ENCODE measurements at regions not wholly inside any gene's neighbourhood (a gene's known extent, or its start where the extent isn't known, plus 50 kb on each side); places are given as distances from the start of the nearest gene placed in this dataset.
"Not testable (repeated sequence)": the region's sequence is repeated elsewhere in the genome, so short reads cannot be mapped to it uniquely, and the experiment has no call there.

DNA sequence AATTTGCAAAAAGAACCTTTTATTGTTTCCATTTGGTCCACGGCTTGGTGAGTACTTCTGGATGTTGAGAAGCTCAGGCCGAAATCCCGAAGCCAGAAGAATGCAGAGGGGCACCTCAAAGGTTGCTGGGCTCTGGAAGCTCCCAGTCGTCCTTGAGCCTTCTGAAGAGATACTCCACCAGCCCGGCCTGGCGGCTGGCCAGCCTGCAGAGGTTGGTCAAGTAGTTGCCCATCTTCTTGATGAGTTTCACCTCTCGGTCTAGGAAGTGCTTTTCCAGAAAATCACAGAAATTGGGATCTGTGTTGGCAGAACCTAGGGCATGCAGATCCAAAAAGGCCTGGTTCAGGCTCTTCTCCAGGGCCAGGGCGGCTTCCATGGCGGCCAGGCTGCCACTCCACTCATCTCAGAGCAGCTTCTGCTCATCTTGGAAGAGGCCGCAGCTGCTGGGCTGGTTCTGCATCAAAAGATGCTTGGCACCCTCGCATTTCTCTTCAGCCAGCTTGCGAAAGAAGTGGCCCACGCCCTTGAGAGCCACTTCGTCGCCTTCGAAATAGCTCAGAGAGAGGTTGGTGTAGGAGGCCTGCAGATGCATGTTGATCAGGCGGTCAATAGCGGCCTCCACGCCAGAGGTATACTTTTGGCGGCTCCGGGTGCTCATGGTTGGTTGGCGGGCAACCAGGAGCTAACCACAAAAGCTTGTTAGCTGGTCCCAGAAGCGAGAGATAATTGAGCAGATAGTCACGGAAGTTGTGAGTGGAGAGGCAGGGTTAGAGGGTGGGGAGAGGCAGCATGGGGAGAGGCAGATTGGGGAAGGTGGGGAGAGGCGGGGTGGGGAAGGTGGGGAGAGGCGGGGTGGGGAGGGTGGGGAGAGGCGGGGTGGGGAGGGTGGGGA is 76.5 kb upstream of the TSPAN7 start:
- Histone ChIP-seq H3K36me3 (ENCODE audit: control insufficient read depth in 2 of 3, insufficient read depth in 3 of 3, low read length in 3 of 3) (no peaks in the 10 kb centered on the region), H3K27ac (ENCODE audit: low read depth in 2 of 2, low read length in 2 of 2) (no peak overlapping the region), H3K4me1 (ENCODE audit: control insufficient read depth in 2 of 3, insufficient read depth in 2 of 3, low read depth in 1 of 3, low read length in 3 of 3) (no peaks in the 10 kb centered on the region), H3K27me3 (ENCODE audit: control insufficient read depth, insufficient read depth, low read length) (no peaks in the 10 kb centered on the region), H3K4me3 (ENCODE audit: low read length in 3 of 3) (no peak overlapping the region), H3K9ac (ENCODE audit: low read length in 3 of 3) (no peak overlapping the region), H3K9me3 (ENCODE audit: control insufficient read depth in 2 of 3, insufficient read depth in 1 of 3, low read length in 3 of 3) (no peaks in the 10 kb centered on the region)
- TF ChIP-seq, protein P1, sequence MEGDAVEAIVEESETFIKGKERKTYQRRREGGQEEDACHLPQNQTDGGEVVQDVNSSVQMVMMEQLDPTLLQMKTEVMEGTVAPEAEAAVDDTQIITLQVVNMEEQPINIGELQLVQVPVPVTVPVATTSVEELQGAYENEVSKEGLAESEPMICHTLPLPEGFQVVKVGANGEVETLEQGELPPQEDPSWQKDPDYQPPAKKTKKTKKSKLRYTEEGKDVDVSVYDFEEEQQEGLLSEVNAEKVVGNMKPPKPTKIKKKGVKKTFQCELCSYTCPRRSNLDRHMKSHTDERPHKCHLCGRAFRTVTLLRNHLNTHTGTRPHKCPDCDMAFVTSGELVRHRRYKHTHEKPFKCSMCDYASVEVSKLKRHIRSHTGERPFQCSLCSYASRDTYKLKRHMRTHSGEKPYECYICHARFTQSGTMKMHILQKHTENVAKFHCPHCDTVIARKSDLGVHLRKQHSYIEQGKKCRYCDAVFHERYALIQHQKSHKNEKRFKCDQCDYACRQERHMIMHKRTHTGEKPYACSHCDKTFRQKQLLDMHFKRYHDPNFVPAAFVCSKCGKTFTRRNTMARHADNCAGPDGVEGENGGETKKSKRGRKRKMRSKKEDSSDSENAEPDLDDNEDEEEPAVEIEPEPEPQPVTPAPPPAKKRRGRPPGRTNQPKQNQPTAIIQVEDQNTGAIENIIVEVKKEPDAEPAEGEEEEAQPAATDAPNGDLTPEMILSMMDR (IDR thresholded peaks at IDR 0.05; ENCODE audit: borderline replicate concordance, extremely low read depth, insufficient read depth), result no peak
- intact Hi-C loops (cut with DNase I), result no loop called here
- peak in 1 of 5 donors; percentile 42 for DNase-seq
- no peak for FAIRE-seq

DNA sequence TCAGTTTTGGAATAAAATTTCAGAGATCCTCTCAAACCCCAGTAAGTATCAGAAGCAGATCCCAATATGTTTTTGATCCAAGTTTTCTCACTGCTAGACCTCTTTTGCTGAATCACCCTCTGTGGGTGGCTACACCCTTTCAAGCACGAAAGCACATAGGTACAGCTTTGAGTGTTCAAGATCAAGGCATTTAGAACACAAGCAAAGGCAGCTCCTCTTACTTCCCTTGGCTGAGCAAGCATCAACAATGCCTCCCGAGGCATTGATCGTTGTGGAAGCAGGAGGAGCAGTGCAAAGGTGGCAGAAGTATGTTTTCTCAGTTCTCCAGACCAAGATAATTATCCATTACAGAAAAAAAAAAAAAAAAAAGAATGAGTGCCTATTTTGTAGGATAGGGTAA is 72.0 kb upstream of the TSPAN7 start:
- Histone ChIP-seq H3K4me3 (ENCODE audit: low read length in 3 of 3) (no peak overlapping the region), H3K36me3 (ENCODE audit: control insufficient read depth in 2 of 3, insufficient read depth in 3 of 3, low read length in 3 of 3) (no peaks in the 10 kb centered on the region), H3K9ac (ENCODE audit: low read length in 3 of 3) (no peak overlapping the region), H3K27me3 (ENCODE audit: control insufficient read depth, insufficient read depth, low read length) (no peaks in the 10 kb centered on the region), H3K9me3 (ENCODE audit: control insufficient read depth in 2 of 3, insufficient read depth in 1 of 3, low read length in 3 of 3) (no peaks in the 10 kb centered on the region), H3K27ac (ENCODE audit: low read depth in 2 of 2, low read length in 2 of 2) (no peak overlapping the region), H3K4me1 (ENCODE audit: control insufficient read depth in 2 of 3, insufficient read depth in 2 of 3, low read depth in 1 of 3, low read length in 3 of 3) (no peaks in the 10 kb centered on the region)
- no peak for DNase-seq
- FAIRE-seq, result no peak
- TF ChIP-seq, protein P1 (IDR thresholded peaks at IDR 0.05; ENCODE audit: borderline replicate concordance, extremely low read depth, insufficient read depth), result no peak
- intact Hi-C loops (cut with DNase I), result no loop called here

DNA sequence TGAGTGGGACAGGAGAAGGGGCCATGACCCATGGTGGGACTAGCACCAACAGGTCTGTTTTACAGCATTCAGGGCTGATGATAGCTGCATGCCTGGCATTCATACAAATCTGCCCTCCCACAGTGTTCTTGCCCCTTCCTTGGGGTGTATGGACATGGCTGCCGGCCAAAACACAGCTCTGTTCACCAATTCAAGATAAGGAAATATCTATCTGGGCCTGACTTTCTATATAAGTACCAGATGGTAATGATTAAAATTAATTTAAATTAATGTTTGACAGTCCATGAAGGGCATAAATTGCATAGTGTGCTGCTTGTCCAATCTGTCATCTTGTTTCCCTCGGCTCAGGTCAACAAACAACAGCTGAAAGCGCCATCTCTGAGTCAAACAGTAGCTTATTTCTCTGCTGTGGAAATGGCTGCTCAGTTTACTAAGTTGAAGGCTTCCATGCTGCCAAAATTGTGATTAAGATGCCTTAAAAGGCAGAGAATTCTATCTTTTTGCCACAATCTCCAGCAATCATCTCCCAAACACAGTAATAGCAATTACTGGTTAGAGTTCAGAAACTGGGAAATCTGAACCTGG is 67.0 kb upstream of the TSPAN7 start:
- DNase-seq, result no peak
- Histone ChIP-seq H3K4me3 (ENCODE audit: low read length in 3 of 3) (no peak overlapping the region), H3K27me3 (ENCODE audit: control insufficient read depth, insufficient read depth, low read length) (no peaks in the 10 kb centered on the region), H3K36me3 (ENCODE audit: control insufficient read depth in 2 of 3, insufficient read depth in 3 of 3, low read length in 3 of 3) (no peaks in the 10 kb centered on the region), H3K9me3 (ENCODE audit: control insufficient read depth in 2 of 3, insufficient read depth in 1 of 3, low read length in 3 of 3) (no peaks in the 10 kb centered on the region), H3K9ac (ENCODE audit: low read length in 3 of 3) (no peak overlapping the region), H3K4me1 (ENCODE audit: control insufficient read depth in 2 of 3, insufficient read depth in 2 of 3, low read depth in 1 of 3, low read length in 3 of 3) (no peaks in the 10 kb centered on the region), H3K27ac (ENCODE audit: low read depth in 2 of 2, low read length in 2 of 2) (no peak overlapping the region)
- intact Hi-C loops (cut with DNase I), result no loop called here
- no peak for FAIRE-seq
- TF ChIP-seq, protein P1 (IDR thresholded peaks at IDR 0.05; ENCODE audit: borderline replicate concordance, extremely low read depth, insufficient read depth), result no peak

DNA sequence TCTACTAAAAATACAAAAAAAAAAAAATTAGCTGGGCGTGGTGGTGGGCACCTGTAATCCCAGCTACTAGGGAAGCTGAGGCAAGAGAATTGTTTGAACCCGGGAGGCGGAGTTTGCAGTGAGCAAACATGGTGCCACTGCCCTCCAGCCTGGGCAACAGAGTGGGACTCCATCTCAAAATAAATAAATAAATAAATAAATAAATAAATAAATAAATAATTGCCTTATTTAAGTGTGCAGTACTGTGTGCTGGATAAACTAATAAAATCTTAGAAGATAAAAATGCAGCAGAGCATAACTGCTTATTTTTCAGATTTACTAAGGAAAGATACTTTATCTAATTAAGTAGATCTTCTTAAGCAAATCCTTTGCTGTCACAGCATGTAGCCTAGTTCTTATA is 61.7 kb upstream of the TSPAN7 start:
- H3K4me3 ChIP-seq (ENCODE audit: low read length in 3 of 3); H3K36me3 ChIP-seq (ENCODE audit: control insufficient read depth in 2 of 3, insufficient read depth in 3 of 3, low read length in 3 of 3); DNase-seq; intact Hi-C loops (cut with DNase I); H3K27ac ChIP-seq (ENCODE audit: low read depth in 2 of 2, low read length in 2 of 2); H3K27me3 ChIP-seq (ENCODE audit: control insufficient read depth, insufficient read depth, low read length); H3K9ac ChIP-seq (ENCODE audit: low read length in 3 of 3); H3K9me3 ChIP-seq (ENCODE audit: control insufficient read depth in 2 of 3, insufficient read depth in 1 of 3, low read length in 3 of 3); FAIRE-seq; H3K4me1 ChIP-seq (ENCODE audit: control insufficient read depth in 2 of 3, insufficient read depth in 2 of 3, low read depth in 1 of 3, low read length in 3 of 3): not testable (repeated sequence)

Measured in kidney (tissue), 13 donors.